ENCODE measurements at regions not wholly inside any gene's neighbourhood (a gene's known extent, or its start where the extent isn't known, plus 50 kb on each side); places are given as distances from the start of the nearest gene placed in this dataset.
A peak's percentile ranks its signal among the peaks of the same experiment; 100 is the strongest.

GRCh38 chr11:127259102-127259501 is 258.5 kb upstream of the KIRREL3 start:
- no peak for DNase-seq (ENCODE audit: low spot score)
- H3K9me3 ChIP-seq (ENCODE audit: low read length) = no peaks in the 10 kb centered on the region
- H3K4me2 ChIP-seq (ENCODE audit: low read length) = no peak overlapping the region
- no peaks in the 10 kb centered on the region for H4K20me1 ChIP-seq (ENCODE audit: insufficient read depth, low read length)
- no peaks in the 10 kb centered on the region for H3K9me2 ChIP-seq (ENCODE audit: insufficient read depth, low read length)
- H3K79me2 ChIP-seq (ENCODE audit: insufficient read depth, low read depth, low read length) = no peaks in the 10 kb centered on the region
- H3K4me3 ChIP-seq (ENCODE audit: low read depth, low read length, poor library complexity, severe bottlenecking) = no peak overlapping the region
- POLR2A ChIA-PET = no interaction called here
- no peak for TF ChIP-seq EZH2phosphoT487 (IDR thresholded peaks at IDR 0.05; ENCODE audit: borderline replicate concordance, low read depth, low read length)
- H3K27ac ChIP-seq (ENCODE audit: low read depth, low read length, poor library complexity, severe bottlenecking) = no peak overlapping the region
- no peak overlapping the region for H2AFZ ChIP-seq (ENCODE audit: low read length)
- intact Hi-C loops (cut with micrococcal nuclease; ENCODE audit: unreplicated experiment) = no loop called here
- H3K4me1 ChIP-seq (ENCODE audit: insufficient read depth, low read length, poor library complexity, severe bottlenecking) = no peaks in the 10 kb centered on the region
- CTCF ChIA-PET (ENCODE audit: unreplicated experiment) = no interaction called here
- no peaks in the 10 kb centered on the region for H3K36me3 ChIP-seq (ENCODE audit: insufficient read depth, low read length)
- BruUV-seq (replicated peaks) = no TSS peak

GRCh38 chr11:127255209-127255608 is 254.6 kb upstream of the KIRREL3 start:
- ChIA-PET POLR2A (no interaction called here), CTCF (ENCODE audit: unreplicated experiment) (no interaction called here)
- no peaks in the 10 kb centered on the region for H3K79me2 ChIP-seq (ENCODE audit: insufficient read depth, low read depth, low read length)
- H3K9me3 ChIP-seq (ENCODE audit: low read length) = no peaks in the 10 kb centered on the region
- H3K36me3 ChIP-seq (ENCODE audit: insufficient read depth, low read length) = no peaks in the 10 kb centered on the region
- no peak for DNase-seq (ENCODE audit: low spot score)
- H2AFZ ChIP-seq (ENCODE audit: low read length) = no peak overlapping the region
- H3K27ac ChIP-seq (ENCODE audit: low read depth, low read length, poor library complexity, severe bottlenecking) = no peak overlapping the region
- H4K20me1 ChIP-seq (ENCODE audit: insufficient read depth, low read length) = no peaks in the 10 kb centered on the region
- no TSS peak for BruUV-seq (replicated peaks)
- peaks cover 18% of the 10 kb centered on the region for H3K4me1 ChIP-seq (ENCODE audit: insufficient read depth, low read length, poor library complexity, severe bottlenecking)
- no peak overlapping the region for H3K4me3 ChIP-seq (ENCODE audit: low read depth, low read length, poor library complexity, severe bottlenecking)
- no peak overlapping the region for H3K4me2 ChIP-seq (ENCODE audit: low read length)
- H3K9me2 ChIP-seq (ENCODE audit: insufficient read depth, low read length) = no peaks in the 10 kb centered on the region
- intact Hi-C loops (cut with micrococcal nuclease; ENCODE audit: unreplicated experiment) = no loop called here
- no peak for TF ChIP-seq CTCF (conservative IDR thresholded peaks at IDR 0.05; ENCODE audit: low read length)
- no peak for TF ChIP-seq EZH2phosphoT487 (IDR thresholded peaks at IDR 0.05; ENCODE audit: borderline replicate concordance, low read depth, low read length)

GRCh38 chr11:127252321-127252720 is 251.8 kb upstream of the KIRREL3 start:
- Histone ChIP-seq H2AFZ (ENCODE audit: low read length) (no peak overlapping the region), H4K20me1 (ENCODE audit: insufficient read depth, low read length) (no peaks in the 10 kb centered on the region), H3K36me3 (ENCODE audit: insufficient read depth, low read length) (no peaks in the 10 kb centered on the region), H3K79me2 (ENCODE audit: insufficient read depth, low read depth, low read length) (no peaks in the 10 kb centered on the region), H3K4me3 (ENCODE audit: low read depth, low read length, poor library complexity, severe bottlenecking) (no peak overlapping the region), H3K4me2 (ENCODE audit: low read length) (peak overlapping the region; percentile 26; the same call in 1 of the 2 replicates), H3K27ac (ENCODE audit: low read depth, low read length, poor library complexity, severe bottlenecking) (no peak overlapping the region), H3K4me1 (ENCODE audit: insufficient read depth, low read length, poor library complexity, severe bottlenecking) (peaks cover 37% of the 10 kb centered on the region), H3K9me3 (ENCODE audit: low read length) (no peaks in the 10 kb centered on the region), H3K9me2 (ENCODE audit: insufficient read depth, low read length) (no peaks in the 10 kb centered on the region)
- no peak for DNase-seq (ENCODE audit: low spot score)
- intact Hi-C loops (cut with micrococcal nuclease; ENCODE audit: unreplicated experiment) = no loop called here
- ChIA-PET POLR2A (no interaction called here), CTCF (ENCODE audit: unreplicated experiment) (no interaction called here)
- TF ChIP-seq EZH2phosphoT487 (IDR thresholded peaks at IDR 0.05; ENCODE audit: borderline replicate concordance, low read depth, low read length) (no peak), CTCF (conservative IDR thresholded peaks at IDR 0.05; ENCODE audit: low read length) (no peak)
- no TSS peak for BruUV-seq (replicated peaks)
